Lower lobe of right lung (tissue), 2 donors: ENCODE measurements at regions not wholly inside any gene's neighbourhood (a gene's known extent, or its start where the extent isn't known, plus 50 kb on each side); places are given as distances from the start of the nearest gene placed in this dataset.

Experiments used
- ATAC-seq, 2 donors: fragments of 200-7000 bp; cut with Tn5 transposase; one replicate each; pipeline ENCODE4 v1.9.1; 2020 to 2022; ENCODE audit warnings: mild to moderate bottlenecking in 2 of 2, moderate library complexity in 2 of 2
- DNase-seq: peaks from one replicate; pipeline ENCODE4 v3.0.0-alpha.2; 2020
- H3K27ac ChIP-seq: fragments of 200-600 bp; one replicate; pipeline ENCODE4 v1.8.0; 2022
- H3K27me3 ChIP-seq: fragments of 200-600 bp; one replicate; pipeline ENCODE4 v1.8.0; 2022; ENCODE audit warnings: low read depth
- H3K36me3 ChIP-seq: fragments of 200-600 bp; one replicate; pipeline ENCODE4 v1.8.0; 2022; ENCODE audit warnings: mild to moderate bottlenecking
- H3K4me1 ChIP-seq: fragments of 200-600 bp; one replicate; pipeline ENCODE4 v1.8.0; 2022
- H3K4me3 ChIP-seq: fragments of 200-600 bp; one replicate; pipeline ENCODE4 v1.8.0; 2022; ENCODE audit warnings: mild to moderate bottlenecking
- H3K9me3 ChIP-seq: fragments of 200-600 bp; one replicate; pipeline ENCODE4 v1.8.0; 2022
- CTCF ChIP-seq: fragments of 200-600 bp; IDR thresholded peaks from one replicate; pipeline ENCODE4 v1.8.0; 2022; ENCODE audit warnings: antibody characterized with exemption, mild to moderate bottlenecking
- intact Hi-C: fragments of 100-400 bp; cut with DNase I; formaldehyde crosslinking; loops from one replicate; pipeline ENCODE4 v1.11.0; 2022
- donor health status: DM: no; HTN: yes; CAD: no; lungs with severe emphysema.

GRCh38 chr13:34152409-34152808 lies 334.5 kb downstream of the RFC3 start:
- Histone ChIP-seq H3K4me3 (no peak overlapping the region), H3K27me3 (no peaks in the 10 kb centered on the region), H3K36me3 (no peaks in the 10 kb centered on the region), H3K9me3 (no peaks in the 10 kb centered on the region), H3K4me1 (peaks cover 8% of the 10 kb centered on the region), H3K27ac (no peak overlapping the region)
- intact Hi-C loops = no loop called here
- no peak for TF ChIP-seq CTCF
- ATAC-seq (no peak), DNase-seq (no peak)

- ATAC-seq (no peak), DNase-seq (no peak)
- Histone ChIP-seq H3K4me1 (peaks cover 10% of the 10 kb centered on the region), H3K27me3 (no peaks in the 10 kb centered on the region), H3K36me3 (no peaks in the 10 kb centered on the region), H3K4me3 (no peak overlapping the region), H3K9me3 (no peaks in the 10 kb centered on the region), H3K27ac (no peak overlapping the region)
- intact Hi-C loops = no loop called here
- TF ChIP-seq CTCF = no peak
Observed at GRCh38 chr13:34152996-34153395, 335.0 kb downstream of the RFC3 start.

- Histone ChIP-seq H3K27me3 (no peaks in the 10 kb centered on the region), H3K36me3 (no peaks in the 10 kb centered on the region), H3K4me1 (peaks cover 10% of the 10 kb centered on the region), H3K9me3 (no peaks in the 10 kb centered on the region), H3K27ac (no peak overlapping the region), H3K4me3 (no peak overlapping the region)
- no peak for TF ChIP-seq CTCF
- intact Hi-C loops = no loop called here
- ATAC-seq (no peak), DNase-seq (no peak)
Observed at GRCh38 chr13:34153428-34154180, 335.7 kb downstream of the RFC3 start.

GRCh38 chr13:34155931-34156607 lies 338.1 kb downstream of the RFC3 start:
- intact Hi-C loops = no loop called here
- DNase-seq = no peak
- Histone ChIP-seq H3K27ac (no peak overlapping the region), H3K4me3 (no peak overlapping the region), H3K4me1 (peaks cover 10% of the 10 kb centered on the region), H3K36me3 (no peaks in the 10 kb centered on the region), H3K27me3 (no peaks in the 10 kb centered on the region), H3K9me3 (no peaks in the 10 kb centered on the region)
- ATAC-seq = no peak
- TF ChIP-seq CTCF = no peak

GRCh38 chr13:34156841-34157365 lies 339.0 kb downstream of the RFC3 start:
- TF ChIP-seq CTCF = no peak
- Histone ChIP-seq H3K27ac (no peak overlapping the region), H3K4me1 (peaks cover 10% of the 10 kb centered on the region), H3K27me3 (no peaks in the 10 kb centered on the region), H3K9me3 (no peaks in the 10 kb centered on the region), H3K36me3 (no peaks in the 10 kb centered on the region), H3K4me3 (no peak overlapping the region)
- ATAC-seq (peak; percentile 98), DNase-seq (peak; percentile 81)
- intact Hi-C loops = no loop called here
